ENCODE measurements at regions not wholly inside any gene's neighbourhood (a gene's known extent, or its start where the extent isn't known, plus 50 kb on each side); places are given as distances from the start of the nearest gene placed in this dataset.
"Not testable (repeated sequence)": the region's sequence is repeated elsewhere in the genome, so short reads cannot be mapped to it uniquely, and the experiment has no call there.

GRCh38 chr14:106302661-106303060 lies 776.3 kb downstream of the TMEM121 start:
- no peak for DNase-seq

- no peak for DNase-seq
Observed at GRCh38 chr14:106304271-106304670, 777.9 kb downstream of the TMEM121 start.

GRCh38 chr14:106308839-106309389 lies 782.5 kb downstream of the TMEM121 start:
- peak in 1 of 2 experiments; percentile 27 for DNase-seq

GRCh38 chr14:106309423-106309822 lies 783.0 kb downstream of the TMEM121 start:
- no peak for DNase-seq

GRCh38 chr14:106315436-106315835 lies 789.1 kb downstream of the TMEM121 start:
- no peak for DNase-seq

- no peak for DNase-seq
Observed at GRCh38 chr14:106317593-106317992, 791.2 kb downstream of the TMEM121 start.

- no peak for DNase-seq
Observed at GRCh38 chr14:106318700-106319099, 792.3 kb downstream of the TMEM121 start.

- not testable (repeated sequence) for DNase-seq
Observed at GRCh38 chr14:106323970-106324369, 797.6 kb downstream of the TMEM121 start.

GRCh38 chr14:106327234-106327633 lies 800.9 kb downstream of the TMEM121 start:
- no peak for DNase-seq

- not testable (repeated sequence) for DNase-seq
Observed at GRCh38 chr14:106327702-106328353, 801.4 kb downstream of the TMEM121 start.

- not testable (repeated sequence) for DNase-seq
Observed at GRCh38 chr14:106329243-106329642, 802.9 kb downstream of the TMEM121 start.

GRCh38 chr14:106329987-106330774 lies 803.8 kb downstream of the TMEM121 start:
- not testable (repeated sequence) for DNase-seq

GRCh38 chr14:106334428-106335109 lies 808.2 kb downstream of the TMEM121 start:
- not testable (repeated sequence) for DNase-seq

- not testable (repeated sequence) for DNase-seq
Observed at GRCh38 chr14:106335110-106335429, 808.7 kb downstream of the TMEM121 start.

GRCh38 chr14:106338775-106339174 lies 812.4 kb downstream of the TMEM121 start:
- not testable (repeated sequence) for DNase-seq

GRCh38 chr14:106340658-106341057 lies 814.3 kb downstream of the TMEM121 start:
- not testable (repeated sequence) for DNase-seq

GRCh38 chr14:106341161-106341560 lies 814.8 kb downstream of the TMEM121 start:
- DNase-seq, result not testable (repeated sequence)

- DNase-seq, result no peak
Observed at GRCh38 chr14:106343626-106344025, 817.2 kb downstream of the TMEM121 start.

GRCh38 chr14:106344065-106344614 lies 817.8 kb downstream of the TMEM121 start:
- DNase-seq, result not testable (repeated sequence)

GRCh38 chr14:106344791-106345479 lies 818.6 kb downstream of the TMEM121 start:
- not testable (repeated sequence) for DNase-seq

GRCh38 chr14:106346084-106346483 lies 819.7 kb downstream of the TMEM121 start:
- DNase-seq, result no peak

- no peak for DNase-seq
Observed at GRCh38 chr14:106346534-106347290, 820.3 kb downstream of the TMEM121 start.
